Kidney (tissue), 13 donors: ENCODE measurements at regions not wholly inside any gene's neighbourhood (a gene's known extent, or its start where the extent isn't known, plus 50 kb on each side); places are given as distances from the start of the nearest gene placed in this dataset.

Experiments
- DNase-seq, 5 donors: peaks; one replicate each; pipeline ENCODE4 v3.0.0-alpha.2; 2013 to 2020
- FAIRE-seq: peaks from 2 replicates; lab custom pipeline; 2012; peaks lifted over from hg19 to GRCh38; lab: Jason Lieb, UNC
- H3K27ac ChIP-seq, 2 donors: one replicate each; pipeline ENCODE4 v1.7.0; 2013; ENCODE audit warnings: low read depth in 2 of 2, low read length in 2 of 2, inconsistent platforms in 1 of 2
- H3K27me3 ChIP-seq: one replicate; pipeline ENCODE4 v1.7.1; 2013; ENCODE audit warnings: low read length, inconsistent platforms; ENCODE audit not compliant: control insufficient read depth, insufficient read depth
- H3K36me3 ChIP-seq, 3 donors: one replicate each; pipeline versions ENCODE4 v1.7.0 to v1.7.1; 2013; ENCODE audit warnings: low read length in 3 of 3, control low read depth in 1 of 3, inconsistent platforms in 1 of 3; ENCODE audit not compliant: insufficient read depth in 3 of 3, control insufficient read depth in 2 of 3
- H3K4me1 ChIP-seq, 3 donors: one replicate each; pipeline versions ENCODE4 v1.7.0 to v1.7.1; 2013; ENCODE audit warnings: low read length in 3 of 3, inconsistent platforms in 1 of 3, low read depth in 1 of 3; ENCODE audit not compliant: control insufficient read depth in 2 of 3, insufficient read depth in 2 of 3
- H3K4me3 ChIP-seq, 3 donors: one replicate each; pipeline versions ENCODE4 v1.7.0 to v1.8.1; 2013; ENCODE audit warnings: low read length in 3 of 3, control low read depth in 1 of 3, inconsistent platforms in 1 of 3
- H3K9ac ChIP-seq, 3 donors: one replicate each; pipeline versions ENCODE4 v1.7.0 to v1.7.1; 2013; ENCODE audit warnings: low read length in 3 of 3, control low read depth in 1 of 3, inconsistent platforms in 1 of 3
- H3K9me3 ChIP-seq, 3 donors: one replicate each; pipeline versions ENCODE4 v1.7.0 to v1.7.1; 2013; ENCODE audit warnings: low read length in 3 of 3, control low read depth in 1 of 3, inconsistent platforms in 1 of 3; ENCODE audit not compliant: control insufficient read depth in 2 of 3, insufficient read depth in 1 of 3
- intact Hi-C: fragments of 100-400 bp; cut with DNase I; formaldehyde crosslinking; loops from one replicate; pipeline ENCODE4 v1.11.1; 2022
- TF ChIP-seq, protein P1 (sequence below): IDR thresholded peaks from 3 replicates; pipeline ENCODE4 v1.5.1; 2012; ENCODE audit warnings: mild to moderate bottlenecking, moderate library complexity, borderline replicate concordance; ENCODE audit not compliant: insufficient read depth; ENCODE audit errors: extremely low read depth
- donor health status: control.
- donor health status: control.
- donor health status: control.
- donor health status: control.
- donor health status: control.
- donor health status: DM: yes; HTN: yes; CAD: no.
- donor health status: Normal renal cell carcinoma (clear cell type).

DNA sequence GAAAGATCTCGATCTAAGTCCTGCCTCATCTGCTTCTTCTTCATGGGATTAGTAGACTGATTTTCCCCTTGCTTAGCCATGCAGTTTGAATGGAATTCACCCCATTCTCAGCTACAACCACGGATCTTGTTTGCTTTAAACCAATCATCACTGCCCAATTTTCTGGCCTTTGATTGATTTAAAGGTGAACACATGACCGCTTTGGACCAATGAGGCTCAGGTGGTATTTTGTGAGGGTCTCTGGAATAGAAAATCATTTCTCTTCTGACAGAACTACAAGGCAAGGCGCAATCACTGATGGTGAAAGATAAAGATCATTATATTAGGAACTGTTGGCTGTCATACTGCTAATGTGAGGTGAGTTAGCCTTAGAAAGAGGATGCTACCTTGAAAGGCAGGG is 213.0 kb upstream of the PLEKHG7 start:
- H3K27ac ChIP-seq = no peak overlapping the region
- no peaks in the 10 kb centered on the region for H3K27me3 ChIP-seq
- H3K9me3 ChIP-seq = peaks cover 0 to 5% (median 0%) of the 10 kb centered on the region in 3 donors
- H3K9ac ChIP-seq = no peak overlapping the region
- FAIRE-seq = no peak
- H3K4me1 ChIP-seq = no peaks in the 10 kb centered on the region
- no peak overlapping the region for H3K4me3 ChIP-seq
- intact Hi-C loops = no loop called here
- TF ChIP-seq, protein P1, sequence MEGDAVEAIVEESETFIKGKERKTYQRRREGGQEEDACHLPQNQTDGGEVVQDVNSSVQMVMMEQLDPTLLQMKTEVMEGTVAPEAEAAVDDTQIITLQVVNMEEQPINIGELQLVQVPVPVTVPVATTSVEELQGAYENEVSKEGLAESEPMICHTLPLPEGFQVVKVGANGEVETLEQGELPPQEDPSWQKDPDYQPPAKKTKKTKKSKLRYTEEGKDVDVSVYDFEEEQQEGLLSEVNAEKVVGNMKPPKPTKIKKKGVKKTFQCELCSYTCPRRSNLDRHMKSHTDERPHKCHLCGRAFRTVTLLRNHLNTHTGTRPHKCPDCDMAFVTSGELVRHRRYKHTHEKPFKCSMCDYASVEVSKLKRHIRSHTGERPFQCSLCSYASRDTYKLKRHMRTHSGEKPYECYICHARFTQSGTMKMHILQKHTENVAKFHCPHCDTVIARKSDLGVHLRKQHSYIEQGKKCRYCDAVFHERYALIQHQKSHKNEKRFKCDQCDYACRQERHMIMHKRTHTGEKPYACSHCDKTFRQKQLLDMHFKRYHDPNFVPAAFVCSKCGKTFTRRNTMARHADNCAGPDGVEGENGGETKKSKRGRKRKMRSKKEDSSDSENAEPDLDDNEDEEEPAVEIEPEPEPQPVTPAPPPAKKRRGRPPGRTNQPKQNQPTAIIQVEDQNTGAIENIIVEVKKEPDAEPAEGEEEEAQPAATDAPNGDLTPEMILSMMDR = no peak
- no peak for DNase-seq
- no peaks in the 10 kb centered on the region for H3K36me3 ChIP-seq

- H3K36me3 ChIP-seq = no peaks in the 10 kb centered on the region
- no peak for DNase-seq
- H3K9me3 ChIP-seq = peaks cover 0 to 5% (median 0%) of the 10 kb centered on the region in 3 donors
- no peaks in the 10 kb centered on the region for H3K27me3 ChIP-seq
- H3K9ac ChIP-seq = no peak overlapping the region
- intact Hi-C loops = no loop called here
- H3K4me3 ChIP-seq = no peak overlapping the region
- no peak for FAIRE-seq
- H3K4me1 ChIP-seq = no peaks in the 10 kb centered on the region
- TF ChIP-seq, protein P1 = no peak
- no peak overlapping the region for H3K27ac ChIP-seq
Measured at GRCh38 chr12:92488735-92489134, 214.1 kb upstream of the PLEKHG7 start.

DNA sequence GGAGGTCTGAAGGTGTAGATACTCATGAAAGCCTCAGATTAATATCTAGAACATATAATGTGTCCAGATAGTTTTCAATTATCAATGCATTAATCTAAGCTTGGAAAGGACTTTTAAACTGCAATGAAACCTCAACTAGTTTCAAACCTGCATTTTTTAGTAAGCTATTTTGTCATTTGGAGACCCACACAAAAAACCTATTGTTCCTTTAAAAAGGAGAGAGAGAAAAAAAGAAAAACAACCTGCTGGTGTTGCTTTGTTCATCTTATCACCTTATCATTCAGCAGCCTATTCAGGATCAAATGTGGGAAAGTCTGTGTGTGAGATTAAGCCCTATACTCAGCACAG is 215.7 kb upstream of the PLEKHG7 start:
- H3K27me3 ChIP-seq = no peaks in the 10 kb centered on the region
- TF ChIP-seq, protein P1 = no peak
- FAIRE-seq = no peak
- H3K36me3 ChIP-seq = no peaks in the 10 kb centered on the region
- no peaks in the 10 kb centered on the region for H3K4me1 ChIP-seq
- no peak overlapping the region for H3K27ac ChIP-seq
- H3K4me3 ChIP-seq = no peak overlapping the region
- peaks cover 0 to 5% (median 0%) of the 10 kb centered on the region in 3 donors for H3K9me3 ChIP-seq
- DNase-seq = no peak
- no peak overlapping the region for H3K9ac ChIP-seq
- intact Hi-C loops = no loop called here

- Histone ChIP-seq H3K4me1 (no peaks in the 10 kb centered on the region), H3K27me3 (no peaks in the 10 kb centered on the region), H3K9me3 (peaks cover 0 to 2% (median 0%) of the 10 kb centered on the region in 3 donors), H3K9ac (no peak overlapping the region), H3K4me3 (no peak overlapping the region), H3K27ac (no peak overlapping the region), H3K36me3 (no peaks in the 10 kb centered on the region)
- TF ChIP-seq, protein P1 = no peak
- intact Hi-C loops = no loop called here
- DNase-seq (no peak), FAIRE-seq (no peak)
Measured at GRCh38 chr12:92486443-92487137, 216.2 kb upstream of the PLEKHG7 start.
